Lower leg skin (tissue), 3 donors: ENCODE measurements at regions not wholly inside any gene's neighbourhood (a gene's known extent, or its start where the extent isn't known, plus 50 kb on each side); places are given as distances from the start of the nearest gene placed in this dataset.

Experiments
- CTCF ChIP-seq, 3 donors: fragments of 450-650 bp; IDR thresholded peaks; one replicate each; pipeline ENCODE4 v1.5.1; 2016; ENCODE audit warnings: antibody characterized with exemption in 3 of 3, mild to moderate bottlenecking in 3 of 3, moderate library complexity in 2 of 3
- POLR2A ChIP-seq, 2 donors: fragments of 450-650 bp; IDR thresholded peaks; one replicate each; pipeline ENCODE4 v1.6.1; 2016 to 2017; ENCODE audit warnings: antibody characterized with exemption in 2 of 2, mild to moderate bottlenecking in 1 of 2, moderate library complexity in 1 of 2

GRCh38 chr12:31887109-31887811 is 72.0 kb upstream of the RESF1 start:
- TF ChIP-seq CTCF (IDR thresholded peaks at IDR 0.05) (no peak), POLR2A (IDR thresholded peaks at IDR 0.05) (no peak)
